B cell (primary cell): ENCODE measurements at regions not wholly inside any gene's neighbourhood (a gene's known extent, or its start where the extent isn't known, plus 50 kb on each side); places are given as distances from the start of the nearest gene placed in this dataset.

Source experiments
- EZH2 ChIP-seq: IDR thresholded peaks from 2 replicates; pipeline ENCODE4 v1.6.1; 2012; ENCODE audit warnings: borderline replicate concordance, low read depth, mild to moderate bottlenecking, moderate library complexity, low read length; ENCODE audit not compliant: insufficient read depth, poor library complexity, severe bottlenecking
- TF ChIP-seq, protein P1 (sequence below): fragments of 200-600 bp; IDR thresholded peaks from one replicate; pipeline ENCODE4 v1.8.0; 2022; ENCODE audit warnings: antibody characterized with exemption, mild to moderate bottlenecking

DNA sequence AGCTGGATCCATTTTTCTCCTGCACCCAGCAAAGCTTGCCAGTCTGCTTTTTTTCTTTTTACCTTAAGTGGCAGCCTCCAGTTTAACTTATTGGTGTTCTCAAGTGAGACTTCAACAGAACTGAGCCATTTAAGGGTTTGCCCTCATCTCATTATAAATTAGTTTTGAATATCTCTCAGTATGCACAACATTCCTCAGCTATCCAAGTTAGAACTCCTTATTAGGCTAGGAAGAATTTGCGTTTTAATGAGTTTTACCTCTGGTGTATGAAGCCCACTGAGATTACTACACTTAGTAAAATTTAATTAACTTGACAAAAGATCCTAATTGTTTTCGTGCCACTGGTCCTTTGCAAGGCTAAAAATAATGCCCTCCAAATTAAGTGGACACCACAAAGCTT, 232.4 kb downstream of the CDH11 start:
- TF ChIP-seq, protein P1, sequence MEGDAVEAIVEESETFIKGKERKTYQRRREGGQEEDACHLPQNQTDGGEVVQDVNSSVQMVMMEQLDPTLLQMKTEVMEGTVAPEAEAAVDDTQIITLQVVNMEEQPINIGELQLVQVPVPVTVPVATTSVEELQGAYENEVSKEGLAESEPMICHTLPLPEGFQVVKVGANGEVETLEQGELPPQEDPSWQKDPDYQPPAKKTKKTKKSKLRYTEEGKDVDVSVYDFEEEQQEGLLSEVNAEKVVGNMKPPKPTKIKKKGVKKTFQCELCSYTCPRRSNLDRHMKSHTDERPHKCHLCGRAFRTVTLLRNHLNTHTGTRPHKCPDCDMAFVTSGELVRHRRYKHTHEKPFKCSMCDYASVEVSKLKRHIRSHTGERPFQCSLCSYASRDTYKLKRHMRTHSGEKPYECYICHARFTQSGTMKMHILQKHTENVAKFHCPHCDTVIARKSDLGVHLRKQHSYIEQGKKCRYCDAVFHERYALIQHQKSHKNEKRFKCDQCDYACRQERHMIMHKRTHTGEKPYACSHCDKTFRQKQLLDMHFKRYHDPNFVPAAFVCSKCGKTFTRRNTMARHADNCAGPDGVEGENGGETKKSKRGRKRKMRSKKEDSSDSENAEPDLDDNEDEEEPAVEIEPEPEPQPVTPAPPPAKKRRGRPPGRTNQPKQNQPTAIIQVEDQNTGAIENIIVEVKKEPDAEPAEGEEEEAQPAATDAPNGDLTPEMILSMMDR = no peak
- TF ChIP-seq EZH2 = no peak
